ENCODE measurements at regions not wholly inside any gene's neighbourhood (a gene's known extent, or its start where the extent isn't known, plus 50 kb on each side); places are given as distances from the start of the nearest gene placed in this dataset.

- Mint-ChIP-seq H3K4me3 (ENCODE audit: unreplicated experiment) (no peak overlapping the region), H3K27ac (ENCODE audit: unreplicated experiment) (no peak overlapping the region), H3K27me3 (ENCODE audit: low read depth) (peaks cover 2% of the 10 kb centered on the region), H3K4me1 (ENCODE audit: low read depth) (peaks cover under 1% of the 10 kb centered on the region), H3K36me3 (ENCODE audit: low read depth) (no peaks in the 10 kb centered on the region), H3K9me3 (ENCODE audit: low read depth) (peaks cover 3% of the 10 kb centered on the region)
- DNase-seq (ENCODE audit: low spot score): no peak
- TF ChIP-seq CTCF (IDR thresholded peaks at IDR 0.05): no peak
Observed at GRCh38 chr13:70703755-70704154, 595.5 kb upstream of the KLHL1 start.

DNA sequence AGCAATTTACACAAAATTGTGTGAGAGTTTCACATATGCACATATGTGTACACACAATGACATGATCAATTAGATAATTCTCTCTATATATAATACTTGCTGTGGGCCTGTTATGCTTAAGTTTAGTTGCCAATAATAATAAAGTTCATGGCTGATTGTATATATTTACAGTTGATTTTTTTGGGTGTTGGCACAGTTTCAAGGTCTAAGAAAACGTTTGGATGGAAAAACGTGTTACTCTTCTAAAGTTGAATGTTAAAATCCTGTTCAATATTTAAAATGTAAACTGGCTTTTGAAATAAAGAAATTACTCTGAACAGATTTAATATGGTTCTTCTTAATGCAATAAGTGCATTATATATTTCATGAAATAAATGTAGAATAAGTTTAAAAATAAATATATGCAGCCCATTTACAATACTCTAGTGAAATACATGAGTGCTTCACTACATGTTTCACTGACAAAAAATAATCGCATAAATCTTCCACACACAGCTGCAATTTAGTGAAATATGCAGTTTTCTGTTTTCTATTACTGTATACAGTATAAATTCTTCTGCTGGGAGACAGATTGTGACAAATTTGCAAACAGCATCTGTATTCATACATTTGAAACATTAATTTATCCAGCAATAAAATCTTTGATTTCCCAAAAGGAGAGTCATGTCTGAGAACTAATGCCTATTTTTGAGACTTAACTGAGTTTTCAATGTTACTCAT, 586.9 kb upstream of the KLHL1 start:
- H3K36me3 Mint-ChIP-seq (ENCODE audit: low read depth): peaks cover 1% of the 10 kb centered on the region

DNA sequence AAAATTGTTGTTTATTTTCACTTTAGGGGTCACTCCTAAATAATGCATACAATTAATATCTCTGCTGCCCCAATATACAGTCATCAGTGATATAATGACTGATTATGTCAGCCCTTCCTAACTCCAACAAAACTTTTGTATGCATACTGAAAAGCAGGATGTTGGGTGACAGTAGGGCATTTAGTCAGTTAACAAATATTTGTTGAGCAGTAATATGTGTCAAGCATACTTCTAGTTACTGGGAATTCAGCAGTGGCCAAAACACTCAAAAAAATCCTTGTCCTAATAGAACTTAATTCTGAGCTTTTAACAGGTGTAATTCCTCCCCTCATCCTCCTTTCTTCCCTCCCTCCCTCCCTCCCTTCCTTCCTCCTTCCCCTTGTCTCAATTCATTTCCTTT, 560.7 kb upstream of the KLHL1 start:
- TF ChIP-seq CTCF (IDR thresholded peaks at IDR 0.05): no peak
- no peaks in the 10 kb centered on the region for H3K4me1 Mint-ChIP-seq (ENCODE audit: low read depth)
- H3K4me3 Mint-ChIP-seq (ENCODE audit: unreplicated experiment): no peak overlapping the region
- DNase-seq (ENCODE audit: low spot score): no peak
- H3K27ac Mint-ChIP-seq (ENCODE audit: unreplicated experiment): no peak overlapping the region
- H3K9me3 Mint-ChIP-seq (ENCODE audit: low read depth): peaks cover 2% of the 10 kb centered on the region
- peaks cover 5% of the 10 kb centered on the region for H3K27me3 Mint-ChIP-seq (ENCODE audit: low read depth)
- no peaks in the 10 kb centered on the region for H3K36me3 Mint-ChIP-seq (ENCODE audit: low read depth)

More for the DNA sequence above, 586.9 kb upstream of the KLHL1 start:
- H3K27ac Mint-ChIP-seq (ENCODE audit: unreplicated experiment): no peak overlapping the region
- H3K27me3 Mint-ChIP-seq (ENCODE audit: low read depth): no peaks in the 10 kb centered on the region
- H3K9me3 Mint-ChIP-seq (ENCODE audit: low read depth): peaks cover 9% of the 10 kb centered on the region
- TF ChIP-seq CTCF (IDR thresholded peaks at IDR 0.05): no peak
- DNase-seq (ENCODE audit: low spot score): no peak
- no peaks in the 10 kb centered on the region for H3K4me1 Mint-ChIP-seq (ENCODE audit: low read depth)
- H3K4me3 Mint-ChIP-seq (ENCODE audit: unreplicated experiment): no peak overlapping the region

GRCh38 chr13:70668293-70668692, 560.0 kb upstream of the KLHL1 start:
- no peaks in the 10 kb centered on the region for H3K9me3 Mint-ChIP-seq (ENCODE audit: low read depth)
- no peak overlapping the region for H3K27ac Mint-ChIP-seq (ENCODE audit: unreplicated experiment)
- no peaks in the 10 kb centered on the region for H3K4me1 Mint-ChIP-seq (ENCODE audit: low read depth)
- no peak overlapping the region for H3K4me3 Mint-ChIP-seq (ENCODE audit: unreplicated experiment)
- TF ChIP-seq CTCF (IDR thresholded peaks at IDR 0.05): no peak
- no peaks in the 10 kb centered on the region for H3K36me3 Mint-ChIP-seq (ENCODE audit: low read depth)
- DNase-seq (ENCODE audit: low spot score): no peak
- H3K27me3 Mint-ChIP-seq (ENCODE audit: low read depth): peaks cover 5% of the 10 kb centered on the region

DNA sequence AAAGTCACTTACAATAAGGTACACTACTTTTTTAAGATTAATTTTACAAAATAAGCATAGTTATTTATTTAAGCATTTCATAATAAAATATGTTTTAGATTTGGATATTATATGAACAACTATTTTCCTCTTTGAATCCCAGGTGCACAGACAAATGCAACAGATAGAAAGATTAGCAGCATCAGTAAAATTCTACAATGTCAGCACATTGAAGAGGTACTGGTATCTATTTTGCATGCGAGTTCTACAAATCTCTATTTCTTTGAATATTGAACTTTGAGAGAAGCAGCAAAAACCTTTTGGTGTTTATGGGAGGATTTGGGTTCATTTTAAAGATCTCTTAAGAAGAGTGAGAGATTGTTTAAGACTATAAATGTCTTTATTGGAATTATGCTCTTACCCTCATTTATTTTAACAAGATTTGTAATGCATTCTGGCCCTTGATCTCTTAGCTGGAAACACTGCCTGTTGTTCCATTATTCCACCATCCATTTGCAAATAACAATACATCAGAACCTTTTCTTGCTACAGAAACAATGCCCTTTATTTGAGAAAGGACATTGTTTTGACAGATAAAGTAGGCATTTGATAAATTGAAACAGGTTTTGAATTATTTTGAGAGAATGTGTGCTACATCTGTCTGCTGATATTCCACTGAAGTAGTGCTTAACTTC, 558.8 kb upstream of the KLHL1 start:
- no peak for DNase-seq (ENCODE audit: low spot score)
- Mint-ChIP-seq H3K36me3 (ENCODE audit: low read depth) (no peaks in the 10 kb centered on the region), H3K9me3 (ENCODE audit: low read depth) (no peaks in the 10 kb centered on the region), H3K4me3 (ENCODE audit: unreplicated experiment) (no peak overlapping the region), H3K27me3 (ENCODE audit: low read depth) (peaks cover 5% of the 10 kb centered on the region), H3K4me1 (ENCODE audit: low read depth) (no peaks in the 10 kb centered on the region), H3K27ac (ENCODE audit: unreplicated experiment) (no peak overlapping the region)
- TF ChIP-seq CTCF (IDR thresholded peaks at IDR 0.05): no peak
